NCI-H128 (cell line): ENCODE measurements at regions not wholly inside any gene's neighbourhood (a gene's known extent, or its start where the extent isn't known, plus 50 kb on each side); places are given as distances from the start of the nearest gene placed in this dataset.
"Not testable (repeated sequence)": the region's sequence is repeated elsewhere in the genome, so short reads cannot be mapped to it uniquely, and the experiment has no call there.

Source experiments
- DNase-seq: peaks from one replicate; lab custom pipeline; 2025; ENCODE audit not compliant: unreplicated experiment; lab: John Stamatoyannopoulos, UW

- no peak for DNase-seq
These were observed 1279.7 kb upstream of the ZEB2 start for GRCh38 chr2:145799595-145800108.

GRCh38 chr2:145798419-145798818 lies 1278.5 kb upstream of the ZEB2 start:
- no peak for DNase-seq

- no peak for DNase-seq
These were observed 1277.8 kb upstream of the ZEB2 start for GRCh38 chr2:145797692-145798091.

GRCh38 chr2:145792745-145793144 lies 1272.8 kb upstream of the ZEB2 start:
- no peak for DNase-seq

GRCh38 chr2:145789636-145790035 lies 1269.7 kb upstream of the ZEB2 start:
- DNase-seq, result no peak

DNA sequence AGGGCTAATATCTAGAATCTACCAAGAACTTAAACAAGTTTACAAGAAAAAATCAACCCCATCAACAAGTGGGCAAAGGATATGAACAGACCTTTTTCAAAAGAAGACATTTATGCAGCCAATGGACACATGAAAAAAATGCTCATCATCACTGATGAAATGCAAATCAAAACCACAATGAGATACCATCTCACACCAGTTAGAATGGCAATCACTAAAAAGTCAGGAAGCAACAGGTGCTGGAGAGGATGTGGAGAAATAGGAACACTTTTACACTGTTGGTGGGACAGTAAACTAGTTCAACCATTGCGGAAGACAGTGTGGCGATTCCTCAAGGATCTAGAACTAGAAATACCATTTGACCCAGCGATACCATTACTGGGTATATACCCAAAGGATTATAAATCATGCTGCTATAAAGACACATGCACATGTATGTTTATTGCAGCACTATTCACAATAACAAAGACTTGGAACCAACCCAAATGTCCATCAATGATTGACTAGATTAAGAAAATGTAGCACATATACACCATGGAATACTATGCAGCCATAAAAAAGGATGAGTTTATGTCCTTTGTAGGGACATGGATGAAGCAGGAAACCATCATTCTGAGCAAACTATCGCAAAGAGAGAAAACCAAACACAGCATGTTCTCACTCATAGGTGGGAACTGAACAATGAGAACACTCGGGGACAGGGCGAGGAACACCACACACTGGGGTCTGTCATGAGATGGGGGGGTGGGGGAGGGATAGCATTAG lies 1267.9 kb upstream of the ZEB2 start:
- not testable (repeated sequence) for DNase-seq

DNA sequence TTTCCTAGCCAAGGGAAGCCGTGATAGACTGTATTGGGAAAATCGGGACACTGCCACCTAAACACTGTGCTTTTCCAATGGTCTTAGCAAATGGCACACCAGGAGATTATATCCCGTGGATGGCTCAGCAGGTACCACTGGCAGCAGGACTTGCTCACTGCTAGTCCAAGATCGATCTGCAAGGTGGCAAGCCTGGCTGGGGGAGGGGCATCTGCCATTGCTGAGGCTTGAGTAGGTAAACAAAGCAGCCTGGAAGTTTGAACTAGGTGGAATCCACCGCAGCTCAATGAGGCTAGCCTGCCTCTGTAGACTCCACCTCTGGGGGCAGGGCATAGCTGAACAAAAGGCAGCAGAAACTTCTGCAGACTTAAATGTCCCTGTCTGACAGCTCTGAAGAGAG lies 1262.7 kb upstream of the ZEB2 start:
- DNase-seq, result not testable (repeated sequence)

GRCh38 chr2:145777914-145778313 lies 1258.0 kb upstream of the ZEB2 start:
- no peak for DNase-seq

GRCh38 chr2:145777297-145777696 lies 1257.4 kb upstream of the ZEB2 start:
- DNase-seq, result no peak

DNA sequence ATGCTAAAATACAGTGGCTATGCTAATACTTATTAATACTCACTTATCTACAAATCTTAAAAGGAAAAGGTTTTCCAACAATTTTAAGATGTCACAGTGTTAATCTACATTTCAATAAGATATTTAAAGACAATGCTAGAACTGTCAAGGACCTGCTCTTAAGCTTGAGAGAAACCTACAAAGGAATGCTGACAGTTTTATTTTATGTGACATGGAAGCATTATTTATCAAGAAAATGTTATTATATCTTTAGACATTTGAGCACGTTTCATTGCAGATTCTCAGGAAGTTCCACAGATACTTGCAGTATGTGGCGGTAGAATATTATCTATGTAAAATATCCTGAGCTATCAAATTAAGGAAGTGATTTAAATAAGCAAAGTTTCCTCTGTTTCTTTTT lies 1255.7 kb upstream of the ZEB2 start:
- DNase-seq, result no peak

DNA sequence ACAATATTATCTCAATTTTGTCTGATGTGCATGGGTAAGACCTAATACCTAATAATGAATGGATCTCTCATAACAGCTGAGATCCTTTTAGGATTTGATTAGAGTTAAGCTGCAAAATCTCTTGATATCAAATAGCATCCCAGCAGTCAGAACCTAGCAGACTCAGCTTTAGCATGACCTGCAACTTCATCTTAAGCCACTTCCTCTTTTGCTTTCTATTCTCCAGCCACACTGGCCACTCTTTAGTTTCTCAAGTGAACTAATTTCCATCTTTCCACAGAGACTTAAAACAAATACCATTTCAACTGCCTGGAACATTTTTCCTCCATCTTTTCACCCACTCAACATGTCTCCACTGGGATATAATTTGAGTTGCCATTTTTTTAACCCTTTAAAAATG lies 1251.6 kb upstream of the ZEB2 start:
- no peak for DNase-seq

- no peak for DNase-seq
These were observed 1249.2 kb upstream of the ZEB2 start for GRCh38 chr2:145769011-145769716.

GRCh38 chr2:145765874-145766273 lies 1246.0 kb upstream of the ZEB2 start:
- DNase-seq, result no peak

- peak; percentile 76 for DNase-seq
These were observed 1244.7 kb upstream of the ZEB2 start for GRCh38 chr2:145764631-145765030.

GRCh38 chr2:145760781-145761649 lies 1241.1 kb upstream of the ZEB2 start:
- DNase-seq, result no peak

DNA sequence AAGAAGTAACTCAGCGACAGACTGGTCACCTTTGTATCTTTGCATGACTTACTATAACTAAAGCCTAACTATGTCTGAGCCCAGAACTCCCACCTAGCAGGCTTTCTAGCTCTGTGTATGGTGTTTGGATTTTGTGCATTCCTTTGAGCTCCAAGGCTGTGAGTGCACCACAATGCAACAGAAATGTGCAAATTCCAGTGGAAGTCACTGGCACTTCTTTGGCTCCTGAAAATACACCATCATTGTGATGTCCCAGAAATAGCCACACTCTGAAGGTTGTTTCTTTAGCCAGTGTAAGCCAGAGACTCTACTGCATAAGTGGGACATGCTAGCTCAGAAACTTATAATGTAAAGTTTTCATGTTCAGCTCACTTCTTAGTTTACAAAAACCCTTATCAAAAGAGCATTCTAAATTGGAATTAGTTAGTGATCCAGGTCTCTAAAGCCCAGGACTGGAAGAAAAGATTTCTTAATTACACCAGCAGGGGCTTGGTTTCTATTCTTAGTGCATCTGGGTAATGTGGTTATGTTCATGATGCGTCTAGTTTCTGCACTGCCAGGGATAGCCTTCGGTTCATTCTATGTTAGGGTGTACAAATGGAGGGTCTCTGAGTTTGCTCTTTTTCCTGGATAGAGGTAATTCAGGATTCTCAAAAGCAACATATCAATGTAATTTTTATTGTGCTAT lies 1239.5 kb upstream of the ZEB2 start:
- no peak for DNase-seq

- DNase-seq, result no peak
These were observed 1237.8 kb upstream of the ZEB2 start for GRCh38 chr2:145757503-145758246.

DNA sequence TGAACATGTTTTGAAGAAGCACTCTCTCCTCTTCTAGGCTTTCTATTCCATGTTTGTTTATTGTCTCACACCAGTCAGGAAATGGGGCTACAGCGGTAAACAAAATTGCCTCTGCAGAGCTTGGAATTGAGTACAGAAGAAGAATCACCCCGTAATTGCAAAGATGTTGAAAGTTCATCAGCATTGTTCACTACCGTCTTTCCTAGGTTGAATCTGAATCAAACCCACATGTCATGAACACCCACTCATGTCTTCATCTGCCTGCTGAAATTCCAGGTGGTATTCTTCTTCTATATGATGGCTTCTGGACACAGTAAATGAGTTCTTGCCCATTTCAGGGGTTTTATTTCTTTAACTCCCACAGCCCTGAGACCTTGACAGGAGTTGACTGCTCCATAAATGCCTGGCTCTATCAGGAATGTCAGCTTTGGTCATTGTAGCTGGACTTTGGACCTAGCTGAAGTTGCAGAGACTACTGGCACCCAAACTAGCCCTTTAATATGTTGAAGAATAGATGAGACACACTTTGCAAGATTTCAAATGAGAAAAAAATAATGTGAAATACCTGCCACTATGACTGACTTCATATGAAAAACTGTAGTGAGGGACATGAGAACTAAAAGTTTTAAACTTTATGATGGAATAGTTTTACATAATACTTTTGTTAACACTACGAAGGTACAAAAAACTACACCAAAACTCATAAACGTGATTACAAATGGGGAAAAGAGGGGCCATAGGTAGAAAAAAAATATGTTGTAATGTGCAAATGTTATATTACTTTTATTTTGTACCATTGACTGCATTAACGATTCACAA lies 1235.3 kb upstream of the ZEB2 start:
- DNase-seq, result no peak

DNA sequence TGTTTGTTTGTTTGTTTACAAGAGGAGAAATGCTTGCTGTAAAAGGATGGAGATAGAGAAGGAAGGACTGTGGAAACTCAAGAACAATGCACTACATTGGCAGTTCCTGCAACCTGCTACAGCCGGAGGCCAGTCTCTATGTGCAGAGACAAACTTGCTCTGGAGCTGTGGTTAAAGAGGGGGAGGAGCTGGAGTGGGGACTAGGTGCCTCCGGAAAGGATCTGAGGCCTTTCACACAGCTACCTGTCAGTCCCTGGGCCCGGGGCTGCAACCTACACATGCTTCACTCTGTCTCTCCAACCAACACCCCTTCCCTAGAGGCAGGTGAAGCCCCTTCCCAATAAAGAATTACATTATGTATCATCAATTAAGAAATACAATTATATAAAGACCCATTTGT lies 1234.0 kb upstream of the ZEB2 start:
- no peak for DNase-seq
